Fibroblast of lung (primary cell): ENCODE measurements at regions not wholly inside any gene's neighbourhood (a gene's known extent, or its start where the extent isn't known, plus 50 kb on each side); places are given as distances from the start of the nearest gene placed in this dataset.

Experiments used
- DNase-seq, 2 donors: peaks; one replicate each; pipeline versions ENCODE4 v3.0.0 to v3.0.0-alpha.2; 2010; ENCODE audit warnings: low read depth in 2 of 2
- H2AFZ ChIP-seq: 2 replicates; pipeline ENCODE4 v1.5.1; 2012; ENCODE audit warnings: low read length, control low read depth, inconsistent platforms
- H3K27ac ChIP-seq: 2 replicates; pipeline ENCODE4 v1.5.1; 2011; ENCODE audit warnings: low read length, control low read depth; ENCODE audit not compliant: insufficient read depth
- H3K27me3 ChIP-seq: 2 replicates; pipeline ENCODE4 v1.5.1; 2011; ENCODE audit warnings: mild to moderate bottlenecking, low read length; ENCODE audit not compliant: control insufficient read depth, insufficient read depth
- H3K36me3 ChIP-seq: 2 replicates; pipeline ENCODE4 v1.5.1; 2011; ENCODE audit warnings: low read length; ENCODE audit not compliant: control insufficient read depth, insufficient read depth
- H3K4me1 ChIP-seq: 2 replicates; pipeline ENCODE4 v1.5.1; 2011; ENCODE audit warnings: low read length; ENCODE audit not compliant: control insufficient read depth, insufficient read depth; ENCODE audit errors: extremely low read depth
- H3K4me2 ChIP-seq: 2 replicates; pipeline ENCODE4 v1.5.1; 2011; ENCODE audit warnings: low read length, control low read depth; ENCODE audit not compliant: insufficient read depth; ENCODE audit errors: extremely low read depth
- H3K4me3 ChIP-seq, 4 experiments: fragments of 200-600 bp in 1 of 4; sonication (generic) in 1 of 4; replicated peaks in 1 of 4; 2 replicates each; pipeline ENCODE4 v1.5.1; 2011 to 2016; ENCODE audit warnings: low read length in 4 of 4, low read depth in 3 of 4, mild to moderate bottlenecking in 3 of 4, control low read depth in 2 of 4, inconsistent platforms in 1 of 4, mixed read lengths in 1 of 4; ENCODE audit not compliant: insufficient read depth in 1 of 4; ENCODE audit errors: control extremely low read depth in 1 of 4
- H3K79me2 ChIP-seq: 2 replicates; pipeline ENCODE4 v1.5.1; 2012; ENCODE audit warnings: mild to moderate bottlenecking, low read length, inconsistent platforms; ENCODE audit not compliant: control insufficient read depth, insufficient read depth
- H3K9ac ChIP-seq: 2 replicates; pipeline ENCODE4 v1.5.1; 2011; ENCODE audit warnings: mild to moderate bottlenecking, low read length, control low read depth; ENCODE audit not compliant: insufficient read depth
- H3K9me3 ChIP-seq: 2 replicates; pipeline ENCODE4 v1.5.1; 2012; ENCODE audit warnings: low read depth, low read length; ENCODE audit not compliant: control insufficient read depth, insufficient read depth
- H4K20me1 ChIP-seq: 2 replicates; pipeline ENCODE4 v1.5.1; 2011; ENCODE audit warnings: low read length; ENCODE audit not compliant: control insufficient read depth, insufficient read depth; ENCODE audit errors: extremely low read depth
- CTCF ChIP-seq, 2 donors: IDR thresholded peaks in 1 of 2; conservative IDR thresholded peaks in 1 of 2; 1 replicate in 1 of 2; 2 replicates in 1 of 2; pipeline ENCODE4 v1.5.1; 2011 to 2012; ENCODE audit warnings: low read length in 2 of 2, control low read depth in 1 of 2, inconsistent platforms in 1 of 2, low read depth in 1 of 2, mild to moderate bottlenecking in 1 of 2
- EZH2 ChIP-seq: IDR thresholded peaks from 2 replicates; pipeline ENCODE4 v1.5.1; 2012; ENCODE audit warnings: low read length, control low read depth, mild to moderate bottlenecking; ENCODE audit errors: missing control alignments

GRCh38 chr5:144960296-144960695, 789.6 kb downstream of the KCTD16 start:
- H3K9ac ChIP-seq: no peak overlapping the region
- H3K9me3 ChIP-seq: no peaks in the 10 kb centered on the region
- no peak for DNase-seq
- H3K79me2 ChIP-seq: no peaks in the 10 kb centered on the region
- TF ChIP-seq CTCF (conservative IDR thresholded peaks at IDR 0.05 in 1 of 2, IDR thresholded peaks at IDR 0.05 in 1 of 2; ENCODE audit: low read depth in 1 of 2, low read length in 2 of 2) (no peak), EZH2 (no peak)
- H3K36me3 ChIP-seq: no peaks in the 10 kb centered on the region
- H3K4me2 ChIP-seq: no peak overlapping the region
- no peak overlapping the region for H3K27ac ChIP-seq
- H3K4me1 ChIP-seq: no peaks in the 10 kb centered on the region
- H3K27me3 ChIP-seq: no peaks in the 10 kb centered on the region
- H3K4me3 ChIP-seq: no peak overlapping the region
- no peaks in the 10 kb centered on the region for H4K20me1 ChIP-seq
- no peak overlapping the region for H2AFZ ChIP-seq

- TF ChIP-seq CTCF (conservative IDR thresholded peaks at IDR 0.05 in 1 of 2, IDR thresholded peaks at IDR 0.05 in 1 of 2; ENCODE audit: low read depth in 1 of 2, low read length in 2 of 2) (no peak), EZH2 (no peak)
- no peak overlapping the region for H3K9ac ChIP-seq
- H3K27ac ChIP-seq: no peak overlapping the region
- no peaks in the 10 kb centered on the region for H3K9me3 ChIP-seq
- no peak for DNase-seq
- H3K79me2 ChIP-seq: no peaks in the 10 kb centered on the region
- no peak overlapping the region for H2AFZ ChIP-seq
- no peaks in the 10 kb centered on the region for H3K36me3 ChIP-seq
- H3K4me2 ChIP-seq: no peak overlapping the region
- H3K4me3 ChIP-seq: no peak overlapping the region
- no peaks in the 10 kb centered on the region for H3K27me3 ChIP-seq
- H3K4me1 ChIP-seq: no peaks in the 10 kb centered on the region
- no peaks in the 10 kb centered on the region for H4K20me1 ChIP-seq
Measured at GRCh38 chr5:144958002-144958401, 787.3 kb downstream of the KCTD16 start.

- Histone ChIP-seq H3K27ac (no peak overlapping the region), H3K36me3 (no peaks in the 10 kb centered on the region), H3K79me2 (no peaks in the 10 kb centered on the region), H4K20me1 (no peaks in the 10 kb centered on the region), H3K27me3 (no peaks in the 10 kb centered on the region), H3K9ac (no peak overlapping the region), H3K9me3 (no peaks in the 10 kb centered on the region), H3K4me1 (no peaks in the 10 kb centered on the region), H2AFZ (no peak overlapping the region), H3K4me3 (no peak overlapping the region), H3K4me2 (no peak overlapping the region)
- DNase-seq: no peak
- TF ChIP-seq EZH2 (no peak), CTCF (conservative IDR thresholded peaks at IDR 0.05 in 1 of 2, IDR thresholded peaks at IDR 0.05 in 1 of 2; ENCODE audit: low read depth in 1 of 2, low read length in 2 of 2) (no peak)
Measured at GRCh38 chr5:144950996-144951395, 780.3 kb downstream of the KCTD16 start.
